HG02642 (cell line): ENCODE measurements at regions not wholly inside any gene's neighbourhood (a gene's known extent, or its start where the extent isn't known, plus 50 kb on each side); places are given as distances from the start of the nearest gene placed in this dataset.
"Not testable (repeated sequence)": the region's sequence is repeated elsewhere in the genome, so short reads cannot be mapped to it uniquely, and the experiment has no call there.

Experiments used
- ATAC-seq: cut with Tn5 transposase; IDR thresholded peaks from one replicate; pipeline ENCODE4 v1.9.1; 2021; ENCODE audit warnings: mild to moderate bottlenecking; ENCODE audit not compliant: unreplicated experiment, poor library complexity

GRCh38 chr2:175872721-175873120 lies 129.3 kb downstream of the LNPK start:
- no peak for ATAC-seq

GRCh38 chr2:175872005-175872348 lies 130.1 kb downstream of the LNPK start:
- ATAC-seq: no peak

- ATAC-seq: no peak
Observed at GRCh38 chr2:175871331-175872004, 130.6 kb downstream of the LNPK start.

- ATAC-seq: no peak
Observed at GRCh38 chr2:175865716-175866115, 136.4 kb downstream of the LNPK start.

- ATAC-seq: no peak
Observed at GRCh38 chr2:175864137-175864850, 137.8 kb downstream of the LNPK start.

- ATAC-seq: no peak
Observed at GRCh38 chr2:175861958-175862357, 140.1 kb downstream of the LNPK start.

- no peak for ATAC-seq
Observed at GRCh38 chr2:175855794-175856453, 146.1 kb downstream of the LNPK start.

GRCh38 chr2:175855236-175855635 lies 146.8 kb downstream of the LNPK start:
- no peak for ATAC-seq

GRCh38 chr2:175854665-175855064 lies 147.4 kb downstream of the LNPK start:
- ATAC-seq: no peak

- no peak for ATAC-seq
Observed at GRCh38 chr2:175854129-175854528, 147.9 kb downstream of the LNPK start.

GRCh38 chr2:175853616-175853890 lies 148.5 kb downstream of the LNPK start:
- no peak for ATAC-seq

GRCh38 chr2:175852879-175853615 lies 149.0 kb downstream of the LNPK start:
- ATAC-seq: no peak

GRCh38 chr2:175847128-175847527 lies 154.9 kb downstream of the LNPK start:
- no peak for ATAC-seq

- no peak for ATAC-seq
Observed at GRCh38 chr2:175844169-175844568, 157.9 kb downstream of the LNPK start.

GRCh38 chr2:175843625-175844024 lies 158.4 kb downstream of the LNPK start:
- ATAC-seq: no peak

- no peak for ATAC-seq
Observed at GRCh38 chr2:175842996-175843395, 159.1 kb downstream of the LNPK start.

GRCh38 chr2:175840765-175841164 lies 161.3 kb downstream of the LNPK start:
- ATAC-seq: not testable (repeated sequence)

GRCh38 chr2:175840256-175840655 lies 161.8 kb downstream of the LNPK start:
- ATAC-seq: no peak

GRCh38 chr2:175838979-175839378 lies 163.1 kb downstream of the LNPK start:
- no peak for ATAC-seq

- ATAC-seq: no peak
Observed at GRCh38 chr2:175837046-175837445, 165.0 kb downstream of the LNPK start.

GRCh38 chr2:175836361-175836760 lies 165.7 kb downstream of the LNPK start:
- no peak for ATAC-seq
